ENCODE measurements at regions not wholly inside any gene's neighbourhood (a gene's known extent, or its start where the extent isn't known, plus 50 kb on each side); places are given as distances from the start of the nearest gene placed in this dataset.

- DNase-seq (ENCODE audit: low read depth in 2 of 3, low spot score in 2 of 3), result no peak
These were observed 140.5 kb downstream of the TSN start for GRCh38 chr2:121895723-121896571.

DNA sequence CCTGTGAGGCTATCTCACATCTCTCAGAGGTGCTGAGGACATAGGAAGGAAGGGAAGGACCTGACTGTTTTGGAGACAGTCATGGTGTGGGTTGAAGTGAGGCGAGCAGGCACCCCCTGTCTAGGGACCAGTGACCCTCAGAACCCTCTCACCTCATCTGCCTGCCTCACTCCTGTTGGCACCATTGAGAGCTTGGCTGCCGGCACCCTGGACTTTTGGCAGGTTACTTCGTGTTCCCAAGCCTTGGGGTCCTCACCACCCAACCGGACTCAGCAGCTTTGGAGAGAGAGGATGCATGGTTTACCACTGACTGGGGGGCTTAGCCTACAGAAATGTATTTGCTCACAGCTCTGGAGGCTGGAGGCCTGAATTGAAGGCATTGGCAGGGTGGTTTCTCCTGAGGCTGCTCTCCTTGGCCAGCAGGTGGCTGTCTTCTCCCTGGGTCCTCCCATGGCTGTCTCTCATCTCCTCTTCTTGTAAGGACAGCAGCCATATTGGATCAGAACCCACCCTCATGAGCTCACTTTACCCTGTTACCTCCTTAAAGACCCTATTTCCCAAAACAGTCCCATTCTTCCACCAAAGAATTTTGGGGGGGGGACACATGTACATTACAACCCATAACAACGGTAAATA lies 142.0 kb downstream of the TSN start:
- DNase-seq (ENCODE audit: low read depth in 2 of 3, low spot score in 2 of 3), result peak in 2 of 3 donors; percentile 24 to 56

GRCh38 chr2:121898483-121898882 lies 143.0 kb downstream of the TSN start:
- peak in 1 of 3 donors; percentile 10 for DNase-seq (ENCODE audit: low read depth in 2 of 3, low spot score in 2 of 3)

GRCh38 chr2:121900391-121900790 lies 144.9 kb downstream of the TSN start:
- no peak for DNase-seq (ENCODE audit: low read depth in 2 of 3, low spot score in 2 of 3)

GRCh38 chr2:121902171-121902591 lies 146.7 kb downstream of the TSN start:
- no peak for DNase-seq (ENCODE audit: low read depth in 2 of 3, low spot score in 2 of 3)

DNA sequence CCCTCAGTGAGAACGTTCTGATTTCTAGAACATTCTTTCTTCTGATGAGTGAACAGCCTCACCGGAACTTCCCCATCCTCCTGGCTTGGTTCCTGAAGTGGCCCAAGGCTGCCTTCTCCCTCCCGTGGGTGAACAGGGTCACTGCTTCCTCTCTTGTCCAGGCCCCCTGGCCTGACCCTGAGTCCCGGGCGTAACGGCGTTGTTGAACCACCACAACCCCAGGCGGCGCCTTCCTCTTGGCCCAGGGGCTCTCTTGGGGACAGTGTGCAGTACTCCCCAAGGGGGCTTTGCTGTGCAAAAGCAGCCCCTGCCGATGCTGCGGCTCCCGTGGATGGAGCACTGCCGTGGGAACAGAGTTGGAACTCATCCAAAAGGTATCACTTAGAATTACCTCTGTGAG lies 147.2 kb downstream of the TSN start:
- DNase-seq (ENCODE audit: low read depth in 2 of 3, low spot score in 2 of 3), result no peak

DNA sequence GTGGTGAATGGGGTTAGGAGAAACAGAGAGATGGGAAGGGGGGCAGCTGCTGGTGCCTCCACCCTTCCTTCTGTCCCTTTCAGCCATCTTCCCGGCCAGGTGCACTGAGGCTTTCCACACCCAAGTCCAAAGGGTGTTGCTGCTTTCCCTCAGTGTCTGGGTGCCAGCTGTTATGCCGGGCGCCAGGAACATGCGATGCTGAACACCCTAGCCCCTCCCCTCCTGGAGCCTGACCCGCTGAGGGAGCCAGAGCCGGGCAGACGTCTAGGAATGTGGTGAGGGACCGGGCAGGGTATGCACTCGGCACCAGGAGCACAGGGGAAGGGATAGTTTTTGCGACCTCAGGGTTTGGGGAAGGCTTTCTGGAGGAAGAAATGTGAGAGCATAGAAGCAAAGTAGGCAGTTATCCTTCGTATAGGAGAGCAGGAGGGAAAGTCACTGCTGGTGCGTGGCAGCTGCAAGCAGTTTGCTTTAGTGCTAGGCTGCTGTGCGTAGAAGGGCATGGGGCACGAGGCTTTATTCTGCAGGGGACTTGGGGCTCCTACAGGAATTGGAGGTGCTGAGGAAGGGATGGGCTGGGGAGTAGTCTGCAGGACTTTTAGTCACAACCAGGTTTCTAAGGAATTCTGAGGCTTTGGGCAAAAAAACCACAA lies 147.7 kb downstream of the TSN start:
- DNase-seq (ENCODE audit: low read depth in 2 of 3, low spot score in 2 of 3), result no peak

DNA sequence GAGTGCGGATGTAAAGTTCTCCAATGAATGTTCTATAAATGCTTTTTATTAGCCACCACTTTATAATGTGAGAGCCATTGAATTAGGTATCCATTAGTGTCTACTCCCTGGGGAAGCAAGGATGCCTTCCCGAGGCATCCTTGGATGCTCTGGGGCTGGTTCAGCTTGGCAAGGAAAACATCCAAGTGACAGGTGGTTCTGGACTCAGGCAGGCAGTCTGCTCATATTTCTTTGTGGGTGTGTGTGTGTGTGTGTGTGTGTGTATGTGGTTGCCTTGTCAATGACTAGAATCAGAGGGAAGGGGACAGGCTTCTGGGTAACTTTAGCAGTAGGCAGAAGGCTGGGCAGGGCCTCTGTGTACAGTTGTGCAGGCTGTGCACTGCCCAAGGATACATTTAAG lies 149.2 kb downstream of the TSN start:
- DNase-seq (ENCODE audit: low read depth in 2 of 3, low spot score in 2 of 3), result no peak

DNA sequence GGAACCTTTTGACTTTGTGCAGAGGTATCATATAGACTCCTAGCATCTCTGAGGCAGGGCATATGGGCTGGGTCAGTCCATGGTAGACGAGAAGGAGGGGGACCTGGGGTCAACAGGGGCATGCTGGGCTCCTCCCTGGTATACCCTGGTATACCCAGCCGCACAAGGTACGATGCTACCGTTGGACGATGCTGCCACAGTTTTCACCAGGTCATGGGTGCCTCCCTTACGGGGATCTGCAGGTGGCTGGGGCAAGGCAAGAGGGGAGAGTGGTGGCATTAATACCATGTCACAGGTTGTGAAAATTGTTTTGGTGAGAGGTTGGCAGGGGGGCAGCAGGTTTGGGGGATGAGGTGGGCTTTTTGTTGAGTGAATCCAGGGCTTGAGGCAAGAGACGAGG lies 149.8 kb downstream of the TSN start:
- no peak for DNase-seq (ENCODE audit: low read depth in 2 of 3, low spot score in 2 of 3)

- DNase-seq (ENCODE audit: low read depth in 2 of 3, low spot score in 2 of 3), result no peak
These were observed 150.7 kb downstream of the TSN start for GRCh38 chr2:121906170-121906569.

- DNase-seq (ENCODE audit: low read depth in 2 of 3, low spot score in 2 of 3), result no peak
These were observed 152.5 kb downstream of the TSN start for GRCh38 chr2:121907928-121908327.

DNA sequence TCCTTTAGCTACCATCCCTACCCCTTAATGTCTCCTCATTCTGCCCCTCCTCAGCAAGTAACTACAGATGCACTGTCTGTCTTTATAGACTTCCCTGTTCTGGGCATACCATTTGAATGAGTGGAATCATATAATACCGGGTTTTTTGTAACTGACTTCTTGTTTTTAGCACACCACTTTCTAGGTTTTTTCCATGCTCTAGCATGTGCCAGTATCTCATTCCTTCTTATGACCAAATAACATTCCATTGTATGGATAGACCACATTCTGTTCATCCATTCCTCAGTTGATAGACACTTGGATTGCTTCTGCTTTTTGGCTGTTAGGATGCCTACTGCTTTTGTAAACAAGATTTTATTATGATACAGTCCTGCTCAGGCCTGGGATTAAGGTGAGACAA lies 154.7 kb downstream of the TSN start:
- no peak for DNase-seq (ENCODE audit: low read depth in 2 of 3, low spot score in 2 of 3)

DNA sequence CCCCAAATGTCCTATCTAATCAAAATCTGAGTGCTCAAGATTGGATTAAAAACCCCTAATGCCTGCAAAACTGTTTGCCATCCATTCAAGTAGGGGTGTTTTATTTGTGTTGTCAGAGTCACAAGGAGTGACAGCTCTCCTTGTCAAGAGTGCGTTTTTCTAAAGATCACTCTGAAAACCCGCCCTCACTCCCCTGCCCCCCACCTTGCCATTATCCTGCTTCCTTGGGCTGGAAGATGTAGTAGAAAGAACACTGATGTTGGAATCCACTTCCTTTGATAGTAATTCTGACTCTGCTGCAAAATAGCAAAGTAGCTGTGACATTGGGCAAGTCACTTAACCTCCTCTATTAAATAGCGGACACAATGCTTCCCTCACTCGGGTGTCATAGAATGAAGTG lies 155.6 kb downstream of the TSN start:
- DNase-seq (ENCODE audit: low read depth in 2 of 3, low spot score in 2 of 3), result no peak

DNA sequence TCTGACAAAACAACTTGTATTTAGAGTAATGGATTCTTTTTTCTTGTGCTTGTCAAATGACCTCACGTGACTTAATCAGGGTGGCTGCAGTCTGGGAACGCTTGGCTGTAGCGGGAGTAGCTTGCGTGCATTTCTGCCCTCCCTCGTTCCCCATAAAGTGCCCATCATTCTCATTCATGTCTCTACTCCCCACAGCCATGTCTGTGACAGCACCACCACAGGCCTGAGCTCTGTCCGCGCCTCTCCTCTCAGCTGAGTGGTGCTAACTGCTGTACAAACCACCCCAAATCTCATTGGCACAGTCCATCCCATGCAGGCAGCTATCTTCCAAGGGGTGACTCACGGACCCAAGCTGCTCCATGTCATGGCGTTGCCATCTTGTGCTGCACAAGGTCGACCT lies 161.7 kb downstream of the TSN start:
- DNase-seq (ENCODE audit: low read depth in 2 of 3, low spot score in 2 of 3), result no peak

- DNase-seq (ENCODE audit: low read depth in 2 of 3, low spot score in 2 of 3), result no peak
These were observed 162.8 kb downstream of the TSN start for GRCh38 chr2:121918231-121918630.

GRCh38 chr2:121919803-121920202 lies 164.4 kb downstream of the TSN start:
- no peak for DNase-seq (ENCODE audit: low read depth in 2 of 3, low spot score in 2 of 3)

DNA sequence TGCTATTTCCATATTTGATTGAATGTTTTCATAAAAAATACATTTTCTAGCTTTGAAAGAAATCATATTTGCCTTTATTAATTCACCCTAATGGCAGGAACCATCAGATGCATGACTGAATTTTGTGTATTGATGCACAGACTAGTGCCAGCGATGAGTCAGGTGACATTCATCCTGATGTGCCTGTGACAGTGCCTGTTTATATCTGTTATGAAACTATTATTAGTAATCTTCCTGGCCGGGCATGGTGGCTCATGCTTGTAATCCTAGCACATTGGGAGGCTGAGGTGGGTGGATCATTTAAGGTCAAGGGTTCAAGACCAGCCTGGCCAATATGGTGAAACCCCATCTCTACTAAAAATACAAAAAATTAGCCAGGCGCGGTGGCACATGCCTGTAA lies 170.0 kb downstream of the TSN start:
- DNase-seq (ENCODE audit: low read depth in 2 of 3, low spot score in 2 of 3), result no peak

DNA sequence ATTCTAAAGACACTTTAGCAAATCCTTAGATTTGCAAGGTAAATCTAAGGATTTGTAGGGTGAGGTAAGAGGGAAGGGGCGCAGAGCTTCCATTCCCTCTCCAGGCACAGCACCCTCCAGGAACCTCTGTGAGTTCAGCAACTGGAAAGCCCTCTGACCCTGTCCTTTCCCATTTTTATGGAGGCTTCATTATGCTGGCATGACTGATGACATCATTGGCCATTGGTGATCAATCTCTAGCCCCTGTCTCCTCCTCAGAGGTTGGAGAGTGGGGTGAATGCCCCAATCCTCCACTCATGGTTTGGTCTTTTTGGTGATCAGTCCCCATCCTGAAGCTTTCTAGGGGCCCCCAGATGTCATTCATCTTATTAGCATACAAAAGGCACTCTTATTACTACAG lies 187.8 kb downstream of the TSN start:
- DNase-seq (ENCODE audit: low read depth in 2 of 3, low spot score in 2 of 3), result no peak

- DNase-seq (ENCODE audit: low read depth in 2 of 3, low spot score in 2 of 3), result no peak
These were observed 188.8 kb downstream of the TSN start for GRCh38 chr2:121944072-121944831.

DNA sequence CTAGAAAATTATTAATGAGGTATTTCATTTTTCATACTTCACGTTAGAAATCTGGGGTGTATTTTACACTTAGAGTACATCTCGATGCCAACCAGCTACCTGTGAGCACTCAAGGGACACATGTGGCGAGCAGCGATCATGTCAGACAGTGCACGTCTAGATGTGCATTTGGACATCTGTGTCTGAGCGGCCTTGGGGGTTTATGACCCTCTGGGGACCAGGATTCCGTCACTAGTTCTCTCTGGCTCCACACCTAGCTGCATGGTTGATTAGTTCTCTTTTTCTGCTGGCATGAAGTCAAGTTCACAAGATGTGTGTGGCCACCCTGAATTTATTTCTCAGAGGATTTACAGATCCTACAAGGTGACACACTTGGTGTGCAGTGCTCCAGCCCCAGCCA lies 192.2 kb downstream of the TSN start:
- DNase-seq (ENCODE audit: low read depth in 2 of 3, low spot score in 2 of 3), result no peak

DNA sequence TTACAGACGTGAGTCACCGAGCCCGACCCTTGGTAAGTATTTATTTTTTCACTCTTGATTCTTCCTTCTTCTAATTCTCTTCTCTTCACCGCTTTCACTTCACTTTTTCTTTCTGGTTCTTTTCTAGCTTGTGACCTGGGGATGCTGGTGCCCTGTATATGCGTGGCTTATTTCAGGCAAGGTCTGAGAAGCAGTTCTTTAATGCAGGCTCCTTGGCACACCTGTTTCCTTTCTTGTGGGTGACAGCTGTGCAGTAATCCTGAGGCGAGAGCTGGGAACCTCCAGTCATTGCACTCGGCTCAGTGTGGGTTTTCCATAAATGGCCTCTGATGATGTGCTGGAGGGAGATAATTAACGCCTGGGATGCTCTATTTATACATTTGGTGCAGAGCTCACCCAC lies 193.8 kb downstream of the TSN start:
- DNase-seq (ENCODE audit: low read depth in 2 of 3, low spot score in 2 of 3), result no peak

Measured in hematopoietic multipotent progenitor cell (in vitro differentiated cells).